AG08396 (cell line): ENCODE measurements at regions not wholly inside any gene's neighbourhood (a gene's known extent, or its start where the extent isn't known, plus 50 kb on each side); places are given as distances from the start of the nearest gene placed in this dataset.

ENCODE experiments used
- DNase-seq: peaks from one replicate; pipeline ENCODE4 v3.0.0; 2012; ENCODE audit warnings: low spot score, mixed read lengths

DNA sequence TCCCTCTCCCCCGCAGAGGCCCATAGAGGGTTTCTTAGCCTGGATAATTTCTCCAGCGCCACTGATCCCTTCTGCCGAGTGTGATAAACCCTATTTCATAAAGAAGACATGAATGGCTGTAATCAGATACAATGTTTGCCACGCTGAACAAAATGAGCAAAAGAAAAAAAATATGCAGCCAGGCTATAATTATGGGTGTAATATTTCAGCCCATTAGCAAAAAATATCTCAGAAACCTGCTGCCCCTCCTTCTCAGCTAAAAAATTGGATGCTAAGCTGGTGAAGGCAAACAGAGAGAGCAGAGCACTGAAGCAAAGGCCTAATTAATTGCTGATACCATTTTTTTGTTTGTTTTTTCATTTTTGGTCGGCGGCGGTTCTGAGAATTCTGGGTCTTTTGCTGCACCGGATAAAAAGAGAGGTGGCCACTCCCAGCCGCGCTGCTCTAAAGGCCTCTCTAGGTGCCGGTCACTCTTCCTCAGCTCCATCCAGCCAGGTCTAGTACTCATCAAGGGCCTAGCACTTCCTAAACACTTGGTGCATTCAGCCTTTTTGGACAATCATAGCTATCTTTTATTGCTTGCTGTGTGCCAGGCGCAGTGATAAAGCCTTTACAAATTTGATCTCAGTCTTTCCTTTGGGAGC lies 128.7 kb upstream of the TLE3 start:
- no peak for DNase-seq

GRCh38 chr15:70225416-70225815 lies 127.7 kb upstream of the TLE3 start:
- DNase-seq, result no peak

DNA sequence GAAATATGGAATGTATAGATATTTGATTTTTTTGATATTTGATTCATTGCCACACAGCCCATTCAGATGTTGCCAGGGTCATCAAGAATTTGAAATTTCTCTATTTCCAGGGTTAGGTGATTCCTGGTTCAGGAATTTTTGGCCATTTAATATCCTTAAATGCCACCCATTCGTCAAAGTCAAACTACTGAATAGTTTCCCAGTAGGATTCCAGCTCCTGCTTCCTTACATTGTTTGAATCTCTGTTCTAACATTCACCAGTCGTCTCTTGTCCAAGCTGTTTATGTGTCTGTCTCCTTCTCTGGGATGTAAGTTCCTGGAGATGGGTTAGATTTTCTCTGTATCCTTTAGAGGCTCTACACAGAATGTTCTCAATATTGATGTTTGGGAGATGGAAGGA lies 124.9 kb upstream of the TLE3 start:
- DNase-seq, result no peak

DNA sequence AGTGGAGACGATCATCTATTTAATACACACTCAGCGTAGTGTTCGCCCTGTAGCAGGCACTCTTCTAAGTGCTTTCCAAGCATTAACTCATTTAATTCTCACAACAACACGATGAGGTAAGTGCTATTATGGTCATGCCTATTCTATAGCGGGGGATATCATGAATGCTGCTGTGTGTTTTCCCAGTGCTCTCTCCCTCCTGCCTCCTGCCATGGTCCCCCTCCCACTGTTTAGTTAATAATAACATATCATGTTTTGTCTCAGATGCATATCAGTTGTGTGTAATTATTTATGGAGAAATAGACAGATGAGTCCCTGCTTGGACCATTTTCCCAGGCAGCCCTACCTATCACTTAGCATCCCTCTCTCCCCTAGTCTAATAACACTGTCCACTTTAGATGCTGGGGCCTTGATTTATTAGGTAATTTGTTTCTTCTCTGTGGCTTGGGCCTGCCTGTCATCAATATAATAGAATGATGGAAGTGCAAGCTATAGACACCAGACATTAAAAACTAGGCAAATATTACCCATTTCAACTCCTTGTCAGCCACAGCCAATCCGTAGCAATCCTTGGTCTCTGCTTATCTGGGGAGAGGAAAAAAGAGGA lies 122.9 kb upstream of the TLE3 start:
- no peak for DNase-seq

DNA sequence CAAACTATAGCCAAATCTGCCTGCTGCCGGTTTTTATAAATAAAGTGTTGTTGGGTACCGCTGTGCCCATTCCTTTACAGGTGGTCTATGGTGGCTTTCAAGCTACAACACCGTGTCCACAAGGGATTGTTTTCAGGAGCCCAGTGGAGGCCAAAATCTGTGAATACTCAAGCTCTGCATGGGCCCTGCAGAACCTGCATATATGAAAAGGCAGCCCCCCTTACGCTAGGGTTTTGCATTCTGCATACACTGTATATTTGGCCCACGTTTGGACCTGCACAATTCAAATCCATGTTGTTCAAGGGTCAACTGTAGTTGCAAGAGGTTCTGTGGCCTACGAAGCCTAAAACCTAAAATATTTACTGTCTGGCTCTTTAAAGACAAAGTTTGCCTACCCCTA lies 122.2 kb upstream of the TLE3 start:
- DNase-seq, result no peak

GRCh38 chr15:70219256-70219895 lies 121.7 kb upstream of the TLE3 start:
- DNase-seq, result no peak

DNA sequence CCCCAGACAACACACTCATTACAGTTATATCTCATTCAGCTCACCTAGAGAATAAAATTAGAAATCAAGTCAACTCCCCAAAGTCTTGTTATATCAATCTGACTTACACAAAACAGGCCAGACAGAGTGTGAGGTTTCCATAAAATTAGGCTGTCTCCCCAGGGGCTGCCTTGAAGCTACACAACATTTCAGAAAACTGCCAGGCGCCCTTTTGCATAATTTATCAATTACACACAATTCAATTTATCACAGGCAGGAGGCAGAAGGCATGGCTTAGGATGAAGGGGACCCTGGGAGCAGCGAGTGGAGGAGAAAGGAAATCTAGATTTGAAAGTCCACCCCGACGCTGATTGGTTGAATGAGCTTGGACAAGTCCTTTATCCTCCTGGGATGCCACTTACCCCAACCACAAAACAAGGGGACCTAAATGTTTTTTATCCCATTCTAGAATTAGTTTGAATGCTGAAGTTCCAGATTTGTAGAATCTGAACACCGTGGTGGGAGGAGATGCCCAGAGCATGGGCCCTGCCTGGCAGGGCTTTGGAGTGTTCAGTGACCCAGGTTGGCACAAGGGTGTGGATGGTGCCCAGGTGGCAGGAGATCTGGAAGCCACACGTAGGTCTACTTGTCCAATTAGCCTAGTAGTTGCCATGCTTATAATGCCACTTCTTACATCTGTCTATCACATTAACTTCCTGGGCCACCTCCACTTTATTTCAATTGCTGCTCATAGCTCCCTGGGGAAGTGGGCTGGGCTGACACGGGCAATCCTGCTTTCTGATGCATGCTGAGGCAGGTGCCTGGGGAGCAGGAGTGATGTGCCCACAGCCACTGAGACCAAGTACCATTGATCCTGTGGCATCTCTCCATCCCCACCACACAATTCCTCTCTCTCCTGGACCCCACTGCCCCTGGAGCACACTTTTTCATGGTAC lies 119.8 kb upstream of the TLE3 start:
- DNase-seq, result no peak

- DNase-seq, result no peak
Observed at GRCh38 chr15:70215951-70216350, 118.2 kb upstream of the TLE3 start.

DNA sequence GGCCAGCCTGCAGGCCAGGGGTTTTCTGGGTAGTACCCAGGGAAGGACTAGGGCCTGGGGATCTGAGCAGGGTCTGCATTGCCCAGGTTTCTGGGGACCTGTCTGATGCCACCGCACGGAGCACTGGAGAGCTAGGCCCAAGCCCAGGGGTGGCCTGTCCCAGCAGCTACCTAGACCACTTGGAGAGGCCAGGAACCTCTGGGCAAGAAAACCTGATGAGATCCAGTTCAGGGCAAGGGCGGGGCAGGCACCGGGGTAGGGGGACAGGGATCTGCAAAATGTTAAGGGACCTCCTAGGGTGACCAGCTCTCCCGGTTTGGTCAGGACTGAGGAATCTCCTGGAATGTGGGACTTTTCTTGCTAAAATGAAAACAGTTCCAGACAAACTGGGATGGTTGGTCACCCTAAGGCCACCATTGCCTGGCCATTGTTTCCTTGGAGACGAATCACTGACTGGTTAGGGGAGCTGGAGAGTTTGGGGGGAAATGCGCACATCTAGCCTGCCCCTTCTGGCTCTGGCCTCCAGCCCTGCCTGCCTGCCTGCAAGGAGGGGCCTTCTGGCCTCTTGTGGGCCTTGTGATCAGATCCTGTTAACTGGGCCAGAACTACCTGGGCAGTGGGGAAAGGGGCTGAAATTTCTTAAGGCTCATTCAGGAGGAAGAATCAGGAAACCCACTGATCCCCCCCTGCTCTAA lies 117.4 kb upstream of the TLE3 start:
- DNase-seq, result no peak

DNA sequence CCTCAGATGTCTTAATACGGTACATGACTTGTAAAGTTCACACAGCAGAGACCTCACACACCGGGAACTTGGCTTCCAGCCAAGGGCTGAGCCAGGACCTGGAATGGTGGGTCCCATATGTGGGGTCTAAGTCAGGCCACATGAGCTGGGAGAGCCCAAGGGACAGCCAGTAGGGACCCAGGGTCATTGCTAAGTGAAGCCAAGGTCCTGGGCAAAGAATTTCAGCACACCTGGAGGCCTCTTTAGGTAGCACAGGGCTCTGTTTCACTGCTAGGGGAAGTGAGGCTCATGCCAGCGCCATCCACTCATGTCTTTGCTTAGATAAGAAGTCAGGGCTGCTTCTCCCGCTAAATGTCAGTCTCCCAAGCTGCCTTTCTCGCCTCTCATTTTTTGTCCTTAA lies 116.6 kb upstream of the TLE3 start:
- no peak for DNase-seq

GRCh38 chr15:70213794-70214193 lies 116.1 kb upstream of the TLE3 start:
- no peak for DNase-seq

DNA sequence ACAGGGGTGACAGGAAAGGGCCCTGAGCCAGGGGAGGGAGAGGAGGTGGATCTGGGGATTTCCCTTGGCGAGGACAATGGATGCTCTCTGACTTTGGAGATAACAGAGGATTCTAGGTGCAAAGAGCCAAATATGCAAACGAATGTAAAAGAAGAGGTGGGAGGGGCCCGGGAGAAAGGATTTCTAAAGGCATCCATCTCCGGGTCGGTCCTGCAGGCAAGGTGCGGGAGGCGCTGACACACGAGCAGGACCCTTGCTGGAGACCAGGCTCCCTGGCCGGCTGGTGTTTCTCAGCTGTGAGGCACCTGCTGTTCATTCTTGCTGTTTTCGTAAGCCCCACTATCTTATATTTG lies 115.2 kb upstream of the TLE3 start:
- DNase-seq, result no peak

- no peak for DNase-seq
Observed at GRCh38 chr15:70212286-70212962, 114.7 kb upstream of the TLE3 start.

DNA sequence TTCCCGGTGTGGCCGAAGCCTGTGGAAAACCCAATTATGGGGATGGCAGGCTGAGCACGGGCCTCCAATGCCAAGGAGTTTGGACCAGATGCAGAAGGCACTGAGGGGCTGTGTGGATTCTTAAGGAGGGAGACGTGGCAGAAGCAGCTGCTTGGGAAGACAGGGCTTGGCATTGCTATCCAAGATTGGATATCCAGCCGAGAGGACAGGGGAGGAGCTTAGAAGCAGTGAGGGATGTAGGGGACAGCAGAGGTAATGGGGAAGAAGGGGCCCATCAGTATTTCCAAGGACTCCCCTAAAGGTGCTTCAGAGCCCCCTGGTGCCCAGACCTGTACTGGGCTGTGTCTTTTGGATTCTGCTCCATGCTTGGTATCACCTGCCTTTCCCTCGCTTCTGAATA lies 112.8 kb upstream of the TLE3 start:
- no peak for DNase-seq

- DNase-seq, result no peak
Observed at GRCh38 chr15:70210076-70210475, 112.4 kb upstream of the TLE3 start.

- no peak for DNase-seq
Observed at GRCh38 chr15:70209499-70209898, 111.8 kb upstream of the TLE3 start.

- no peak for DNase-seq
Observed at GRCh38 chr15:70208332-70208731, 110.6 kb upstream of the TLE3 start.

GRCh38 chr15:70206668-70207067 lies 109.0 kb upstream of the TLE3 start:
- no peak for DNase-seq

DNA sequence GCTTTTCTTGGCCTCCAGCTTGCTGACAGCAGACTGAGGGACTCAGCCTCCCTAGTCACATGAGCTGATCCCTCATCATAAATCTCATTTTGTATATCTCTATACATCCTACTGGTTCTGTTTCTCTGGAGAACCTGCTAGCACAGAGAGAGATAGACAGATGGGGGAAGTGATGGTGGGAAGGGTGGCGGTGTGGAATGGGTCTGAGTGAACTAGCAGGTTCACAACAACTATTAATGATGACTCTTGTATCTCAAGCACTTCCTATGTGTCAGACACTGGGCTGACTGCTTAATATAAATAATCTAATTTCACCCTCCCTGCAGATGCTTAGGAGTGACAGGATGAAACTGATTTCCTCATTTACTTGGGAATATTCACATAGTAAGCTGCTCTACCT lies 106.9 kb upstream of the TLE3 start:
- no peak for DNase-seq

GRCh38 chr15:70203981-70204560 lies 106.4 kb upstream of the TLE3 start:
- no peak for DNase-seq

DNA sequence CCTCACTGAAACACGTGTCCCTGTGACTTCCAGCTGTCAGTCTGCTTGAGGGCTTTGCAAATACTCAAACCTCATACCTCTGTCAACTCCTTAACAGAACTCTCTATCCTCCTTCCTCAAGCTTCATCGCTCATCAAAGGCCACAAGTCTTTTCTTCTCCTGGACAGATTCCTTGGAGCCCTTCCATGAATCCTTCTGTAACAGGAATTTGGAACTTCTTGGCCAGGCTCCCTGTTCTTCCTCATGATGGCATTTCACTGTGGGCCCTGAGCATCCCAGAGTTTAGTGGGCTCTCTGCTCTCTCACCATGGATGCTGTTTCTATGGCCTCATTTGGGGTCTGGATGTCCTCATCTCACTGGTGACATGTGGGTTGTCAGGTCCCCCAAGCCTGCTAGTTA lies 105.0 kb upstream of the TLE3 start:
- DNase-seq, result no peak
